ENCODE measurements at regions not wholly inside any gene's neighbourhood (a gene's known extent, or its start where the extent isn't known, plus 50 kb on each side); places are given as distances from the start of the nearest gene placed in this dataset.

GRCh38 chr18:78913830-78914231 is 65.8 kb upstream of the SALL3 start:
- H3K4me1 ChIP-seq (ENCODE audit: control insufficient read depth, extremely low read depth, insufficient read depth, low read length), result no peaks in the 10 kb centered on the region
- H4K20me1 ChIP-seq (ENCODE audit: control insufficient read depth, extremely low read depth, insufficient read depth, low read length), result no peaks in the 10 kb centered on the region
- no peak overlapping the region for H2AFZ ChIP-seq (ENCODE audit: low read length)
- TF ChIP-seq, protein P1, sequence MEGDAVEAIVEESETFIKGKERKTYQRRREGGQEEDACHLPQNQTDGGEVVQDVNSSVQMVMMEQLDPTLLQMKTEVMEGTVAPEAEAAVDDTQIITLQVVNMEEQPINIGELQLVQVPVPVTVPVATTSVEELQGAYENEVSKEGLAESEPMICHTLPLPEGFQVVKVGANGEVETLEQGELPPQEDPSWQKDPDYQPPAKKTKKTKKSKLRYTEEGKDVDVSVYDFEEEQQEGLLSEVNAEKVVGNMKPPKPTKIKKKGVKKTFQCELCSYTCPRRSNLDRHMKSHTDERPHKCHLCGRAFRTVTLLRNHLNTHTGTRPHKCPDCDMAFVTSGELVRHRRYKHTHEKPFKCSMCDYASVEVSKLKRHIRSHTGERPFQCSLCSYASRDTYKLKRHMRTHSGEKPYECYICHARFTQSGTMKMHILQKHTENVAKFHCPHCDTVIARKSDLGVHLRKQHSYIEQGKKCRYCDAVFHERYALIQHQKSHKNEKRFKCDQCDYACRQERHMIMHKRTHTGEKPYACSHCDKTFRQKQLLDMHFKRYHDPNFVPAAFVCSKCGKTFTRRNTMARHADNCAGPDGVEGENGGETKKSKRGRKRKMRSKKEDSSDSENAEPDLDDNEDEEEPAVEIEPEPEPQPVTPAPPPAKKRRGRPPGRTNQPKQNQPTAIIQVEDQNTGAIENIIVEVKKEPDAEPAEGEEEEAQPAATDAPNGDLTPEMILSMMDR (conservative IDR thresholded peaks at IDR 0.05 in 1 of 2, IDR thresholded peaks at IDR 0.05 in 1 of 2; ENCODE audit: low read depth in 1 of 2, low read length in 2 of 2), result no peak
- no peak overlapping the region for H3K9ac ChIP-seq (ENCODE audit: insufficient read depth, low read length)
- DNase-seq (ENCODE audit: low read depth in 2 of 2), result no peak
- H3K27ac ChIP-seq (ENCODE audit: insufficient read depth, low read length), result no peak overlapping the region
- no peaks in the 10 kb centered on the region for H3K9me3 ChIP-seq (ENCODE audit: control insufficient read depth, insufficient read depth, low read depth, low read length)
- no peak overlapping the region for H3K4me3 ChIP-seq (replicated peaks in 1 of 4; ENCODE audit: control extremely low read depth in 1 of 4, insufficient read depth in 1 of 4, low read depth in 3 of 4, low read length in 4 of 4)
- no peaks in the 10 kb centered on the region for H3K27me3 ChIP-seq (ENCODE audit: control insufficient read depth, insufficient read depth, low read length)
- no peaks in the 10 kb centered on the region for H3K79me2 ChIP-seq (ENCODE audit: control insufficient read depth, insufficient read depth, low read length)
- H3K36me3 ChIP-seq (ENCODE audit: control insufficient read depth, insufficient read depth, low read length), result no peaks in the 10 kb centered on the region
- no peak overlapping the region for H3K4me2 ChIP-seq (ENCODE audit: extremely low read depth, insufficient read depth, low read length)

- Histone ChIP-seq H3K4me1 (ENCODE audit: control insufficient read depth, extremely low read depth, insufficient read depth, low read length) (no peaks in the 10 kb centered on the region), H3K27ac (ENCODE audit: insufficient read depth, low read length) (no peak overlapping the region), H3K79me2 (ENCODE audit: control insufficient read depth, insufficient read depth, low read length) (no peaks in the 10 kb centered on the region), H3K9ac (ENCODE audit: insufficient read depth, low read length) (no peak overlapping the region), H3K27me3 (ENCODE audit: control insufficient read depth, insufficient read depth, low read length) (no peaks in the 10 kb centered on the region), H3K36me3 (ENCODE audit: control insufficient read depth, insufficient read depth, low read length) (no peaks in the 10 kb centered on the region), H4K20me1 (ENCODE audit: control insufficient read depth, extremely low read depth, insufficient read depth, low read length) (no peaks in the 10 kb centered on the region), H2AFZ (ENCODE audit: low read length) (no peak overlapping the region), H3K9me3 (ENCODE audit: control insufficient read depth, insufficient read depth, low read depth, low read length) (no peaks in the 10 kb centered on the region), H3K4me2 (ENCODE audit: extremely low read depth, insufficient read depth, low read length) (no peak overlapping the region), H3K4me3 (replicated peaks in 1 of 4; ENCODE audit: control extremely low read depth in 1 of 4, insufficient read depth in 1 of 4, low read depth in 3 of 4, low read length in 4 of 4) (no peak overlapping the region)
- DNase-seq (ENCODE audit: low read depth in 2 of 2), result no peak
- no peak for TF ChIP-seq EZH2 (IDR thresholded peaks at IDR 0.05; ENCODE audit: low read length, missing control alignments)
- TF ChIP-seq, protein P1 (conservative IDR thresholded peaks at IDR 0.05 in 1 of 2, IDR thresholded peaks at IDR 0.05 in 1 of 2; ENCODE audit: low read depth in 1 of 2, low read length in 2 of 2), result no peak
Observed at GRCh38 chr18:78914249-78914935, 65.2 kb upstream of the SALL3 start.

GRCh38 chr18:78915446-78916008 is 64.1 kb upstream of the SALL3 start:
- Histone ChIP-seq H3K27ac (ENCODE audit: insufficient read depth, low read length) (no peak overlapping the region), H3K27me3 (ENCODE audit: control insufficient read depth, insufficient read depth, low read length) (no peaks in the 10 kb centered on the region), H3K9ac (ENCODE audit: insufficient read depth, low read length) (no peak overlapping the region), H3K9me3 (ENCODE audit: control insufficient read depth, insufficient read depth, low read depth, low read length) (no peaks in the 10 kb centered on the region), H3K4me2 (ENCODE audit: extremely low read depth, insufficient read depth, low read length) (no peak overlapping the region), H2AFZ (ENCODE audit: low read length) (no peak overlapping the region), H4K20me1 (ENCODE audit: control insufficient read depth, extremely low read depth, insufficient read depth, low read length) (no peaks in the 10 kb centered on the region), H3K79me2 (ENCODE audit: control insufficient read depth, insufficient read depth, low read length) (no peaks in the 10 kb centered on the region), H3K4me1 (ENCODE audit: control insufficient read depth, extremely low read depth, insufficient read depth, low read length) (no peaks in the 10 kb centered on the region), H3K36me3 (ENCODE audit: control insufficient read depth, insufficient read depth, low read length) (no peaks in the 10 kb centered on the region), H3K4me3 (replicated peaks in 1 of 4; ENCODE audit: control extremely low read depth in 1 of 4, insufficient read depth in 1 of 4, low read depth in 3 of 4, low read length in 4 of 4) (no peak overlapping the region)
- no peak for DNase-seq (ENCODE audit: low read depth in 2 of 2)
- TF ChIP-seq, protein P1 (conservative IDR thresholded peaks at IDR 0.05 in 1 of 2, IDR thresholded peaks at IDR 0.05 in 1 of 2; ENCODE audit: low read depth in 1 of 2, low read length in 2 of 2), result no peak
- no peak for TF ChIP-seq EZH2 (IDR thresholded peaks at IDR 0.05; ENCODE audit: low read length, missing control alignments)

Data from fibroblast of lung (primary cell).